ENCODE measurements at regions not wholly inside any gene's neighbourhood (a gene's known extent, or its start where the extent isn't known, plus 50 kb on each side); places are given as distances from the start of the nearest gene placed in this dataset.

DNA sequence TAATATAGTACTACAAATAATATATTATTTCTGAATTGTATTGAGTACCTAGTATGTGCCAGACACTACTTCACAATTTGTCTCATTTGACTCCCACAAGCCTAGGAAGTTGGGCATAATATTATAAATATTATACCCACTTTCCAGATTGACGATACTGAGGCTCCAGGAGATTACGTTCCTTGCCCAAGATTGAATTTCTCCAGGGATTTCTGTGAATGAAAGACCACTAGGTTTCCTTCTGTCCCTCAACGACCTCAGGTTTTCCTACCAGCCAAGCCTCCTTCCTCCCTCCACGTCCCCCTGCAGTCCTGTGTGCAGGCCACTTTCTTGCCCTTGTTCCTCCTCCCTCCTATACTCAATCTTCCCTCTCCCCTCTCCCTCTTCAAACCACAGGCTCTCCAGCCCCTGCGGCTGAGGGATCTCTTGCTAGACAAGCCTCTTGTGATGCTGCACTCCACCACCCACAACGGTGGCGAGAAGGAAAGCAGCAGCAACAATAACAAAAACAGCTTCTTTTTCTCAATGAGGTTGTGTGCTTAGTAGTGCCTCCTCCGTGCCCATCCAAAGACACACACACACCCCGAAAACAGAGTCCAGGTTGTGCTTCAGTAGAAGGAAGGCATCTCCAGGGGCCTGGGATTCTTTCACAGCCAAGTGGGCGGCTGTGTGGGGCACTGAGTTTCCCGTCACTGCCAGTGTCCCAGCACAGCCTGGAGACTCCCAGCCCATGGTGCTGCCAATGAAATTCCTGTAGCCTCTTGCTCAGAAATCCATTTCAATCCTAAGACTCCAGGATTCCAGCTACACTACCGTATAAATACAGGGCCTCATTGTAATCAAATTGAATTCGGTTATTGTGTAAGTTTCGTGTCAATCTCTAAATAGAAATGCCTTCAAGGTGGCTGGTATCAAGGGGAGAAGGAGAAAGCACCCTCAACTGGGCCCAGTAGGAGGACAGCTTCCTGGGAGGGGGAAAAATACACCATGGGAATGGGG, 94.4 kb downstream of the NCR2 start:
- no peak for DNase-seq (ENCODE audit: low read depth)

DNA sequence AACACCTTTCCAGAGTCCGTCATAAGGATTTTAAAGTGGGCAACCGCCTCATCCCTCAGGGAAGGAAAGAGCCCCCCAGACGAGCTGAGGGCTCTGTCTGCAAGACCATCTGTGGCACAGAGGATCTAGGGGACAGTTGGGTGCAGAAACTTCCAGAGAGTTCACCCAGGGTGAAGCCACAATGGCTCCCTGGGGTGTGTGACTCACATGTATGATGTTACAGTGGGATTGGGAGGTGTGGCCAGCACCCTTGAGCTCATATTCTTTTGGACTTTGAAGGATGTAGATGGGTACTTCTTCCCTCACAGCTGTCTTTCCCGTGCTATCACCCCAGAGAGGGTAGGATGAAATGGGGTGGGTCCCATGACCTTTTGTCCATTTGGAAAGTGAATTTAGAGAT, 95.5 kb downstream of the NCR2 start:
- no peak for DNase-seq (ENCODE audit: low read depth)

DNA sequence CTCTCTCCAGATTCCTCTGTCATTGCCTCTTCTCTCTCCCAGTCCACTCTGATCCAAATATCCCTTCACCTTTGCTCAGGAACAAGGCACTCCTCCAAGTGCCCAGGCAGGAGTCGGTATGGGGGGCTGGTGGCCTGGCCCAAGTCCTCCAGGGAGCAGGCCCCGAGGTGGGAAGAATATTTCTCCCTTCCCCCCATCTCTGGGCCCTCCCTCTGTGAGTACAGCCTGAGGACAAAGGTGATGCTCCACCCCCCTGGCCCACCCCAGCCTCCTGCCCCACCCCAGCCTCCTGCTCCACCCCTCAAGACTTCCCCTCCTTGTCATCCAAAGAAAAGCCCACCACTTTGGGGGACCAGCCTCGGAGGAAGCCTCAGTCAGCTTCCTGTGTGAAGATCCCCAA, 96.9 kb downstream of the NCR2 start:
- no peak for DNase-seq (ENCODE audit: low read depth)

GRCh38 chr6:41434803-41435481, 99.5 kb downstream of the NCR2 start:
- no peak for DNase-seq (ENCODE audit: low read depth)

- no peak for DNase-seq (ENCODE audit: low read depth)
Measured at GRCh38 chr6:41437604-41438003, 102.2 kb downstream of the NCR2 start.

DNA sequence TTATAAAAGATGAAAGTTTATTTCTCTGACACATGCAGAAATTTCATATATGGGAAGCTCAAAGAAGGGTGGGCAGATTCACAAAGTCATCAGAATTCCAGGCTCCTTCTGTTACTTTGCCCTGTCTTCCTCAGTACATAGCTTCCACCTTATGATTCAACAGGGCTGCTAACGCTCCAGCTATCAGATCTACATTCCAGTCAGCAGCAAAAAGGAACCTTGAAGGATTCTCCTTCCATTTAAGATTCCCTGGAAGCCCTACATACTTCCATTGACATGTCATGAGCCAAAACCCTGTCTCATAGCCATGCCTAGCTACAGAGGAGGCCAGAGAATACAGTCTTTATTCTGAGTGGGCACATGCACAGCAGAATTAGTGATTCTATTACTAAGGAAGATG, 103.3 kb downstream of the NCR2 start:
- DNase-seq (ENCODE audit: low read depth): no peak

GRCh38 chr6:41439524-41440418, 104.4 kb downstream of the NCR2 start:
- no peak for DNase-seq (ENCODE audit: low read depth)

DNA sequence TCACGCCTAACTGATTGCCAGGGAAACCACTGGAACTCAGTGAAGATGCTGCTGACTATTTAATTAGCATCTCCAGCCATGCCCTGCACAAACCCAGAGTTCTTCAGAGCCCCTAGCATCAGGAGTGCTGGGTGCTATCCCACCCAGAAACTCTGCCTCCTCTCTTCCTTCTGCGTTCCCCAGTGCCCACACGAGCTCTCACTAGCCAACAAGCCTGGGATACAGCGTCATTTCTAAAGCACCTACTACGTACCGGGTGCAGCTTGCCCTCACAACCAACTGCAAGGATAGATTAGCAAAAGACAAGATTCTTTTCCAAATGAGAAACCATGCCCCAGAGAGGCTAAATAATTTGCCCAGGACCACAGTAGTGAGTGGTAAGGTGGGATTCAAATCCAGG, 105.2 kb upstream of the FOXP4 start:
- no peak for DNase-seq (ENCODE audit: low read depth)

- DNase-seq (ENCODE audit: low read depth): no peak
Measured at GRCh38 chr6:41441598-41442351, 104.4 kb upstream of the FOXP4 start.

- DNase-seq (ENCODE audit: low read depth): no peak
Measured at GRCh38 chr6:41442352-41442672, 103.9 kb upstream of the FOXP4 start.

DNA sequence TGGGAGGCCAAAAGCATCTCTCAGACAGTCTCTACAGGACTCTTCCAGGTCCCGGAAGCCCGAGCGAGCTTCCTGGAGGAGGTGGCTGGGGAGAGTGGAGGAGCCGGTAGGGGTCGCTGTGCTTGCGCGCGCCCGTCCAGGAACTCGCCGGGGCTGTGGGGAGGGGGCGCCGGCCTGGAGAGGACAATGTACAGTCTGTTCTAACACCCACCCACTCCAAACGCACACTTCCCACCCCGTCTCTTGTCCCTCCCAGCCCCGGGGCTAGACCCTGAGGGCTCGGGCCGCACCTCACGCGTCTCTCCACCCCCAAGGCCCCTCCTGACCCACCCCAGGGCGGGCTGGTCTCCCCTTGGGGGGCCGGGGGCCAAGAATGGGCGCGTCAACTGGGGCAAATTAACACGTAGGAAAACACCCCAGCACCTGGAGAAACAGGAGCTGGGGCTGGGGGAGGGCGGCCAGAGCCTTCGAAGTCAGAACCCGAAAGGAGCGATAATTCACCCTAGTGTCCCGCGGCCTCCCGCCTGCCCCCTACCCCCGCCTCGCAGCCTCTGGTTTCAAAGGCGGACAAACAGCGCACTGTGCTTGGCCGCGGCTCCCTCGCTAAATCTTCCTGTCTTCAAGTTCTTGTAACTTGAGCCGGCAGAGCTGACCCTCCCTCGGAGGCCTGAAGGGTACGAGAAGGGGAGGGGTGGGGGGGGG, 103.2 kb upstream of the FOXP4 start:
- no peak for DNase-seq (ENCODE audit: low read depth)

- DNase-seq (ENCODE audit: low read depth): no peak
Measured at GRCh38 chr6:41443616-41444525, 102.3 kb upstream of the FOXP4 start.

DNA sequence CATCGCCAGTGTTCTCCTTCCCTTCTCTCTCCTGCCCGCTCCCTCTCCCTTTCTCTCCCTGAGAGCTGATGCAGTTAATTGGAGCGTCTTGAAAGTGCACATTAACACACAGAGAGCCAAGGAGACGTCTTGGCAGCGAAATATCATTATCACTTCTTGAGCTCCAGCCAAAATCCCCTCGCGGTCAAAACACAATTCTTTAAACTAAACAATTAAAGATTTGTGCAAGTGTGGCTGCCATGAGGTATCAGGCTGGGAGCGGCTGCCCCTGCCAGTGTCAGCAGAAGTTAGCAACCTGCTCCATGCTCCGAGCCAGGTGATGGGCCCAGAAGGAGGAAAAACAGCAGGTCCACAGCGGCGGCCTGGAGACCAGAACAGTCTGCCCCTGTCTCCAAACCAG, 100.9 kb upstream of the FOXP4 start:
- DNase-seq (ENCODE audit: low read depth): no peak

- no peak for DNase-seq (ENCODE audit: low read depth)
Measured at GRCh38 chr6:41446132-41446531, 100.0 kb upstream of the FOXP4 start.

DNA sequence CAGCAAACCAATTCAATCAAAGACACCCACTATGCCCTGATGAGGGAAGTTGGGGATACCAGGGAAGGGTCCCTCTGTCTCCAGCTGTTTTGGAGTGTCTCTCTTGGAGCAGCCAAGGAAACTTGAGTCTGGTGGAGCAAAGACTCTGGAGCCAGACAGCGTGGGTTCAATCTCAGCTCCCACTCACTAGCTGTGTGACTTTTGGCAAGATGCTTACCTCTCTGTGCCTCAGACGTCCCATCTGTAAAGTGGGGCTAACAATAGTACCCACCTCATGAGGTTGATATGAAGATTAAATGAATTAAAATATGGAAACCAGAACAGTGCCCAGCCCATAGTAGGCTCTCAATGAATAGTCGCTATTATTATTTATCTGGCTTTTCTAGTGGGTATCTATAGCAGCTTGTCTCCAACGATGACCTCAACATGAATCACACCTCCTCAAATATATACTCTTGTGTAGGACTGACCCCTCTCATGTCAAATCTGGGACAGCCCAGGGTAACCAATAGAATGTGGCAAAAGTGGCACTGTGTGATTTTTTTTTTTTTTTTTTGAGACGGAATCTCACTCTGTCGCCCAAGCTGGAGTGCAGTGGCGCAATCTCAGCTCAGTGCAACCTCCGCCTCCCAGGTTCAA, 99.2 kb upstream of the FOXP4 start:
- DNase-seq (ENCODE audit: low read depth): no peak

GRCh38 chr6:41448256-41448655, 97.9 kb upstream of the FOXP4 start:
- DNase-seq (ENCODE audit: low read depth): no peak

GRCh38 chr6:41449399-41450245, 96.6 kb upstream of the FOXP4 start:
- DNase-seq (ENCODE audit: low read depth): no peak

DNA sequence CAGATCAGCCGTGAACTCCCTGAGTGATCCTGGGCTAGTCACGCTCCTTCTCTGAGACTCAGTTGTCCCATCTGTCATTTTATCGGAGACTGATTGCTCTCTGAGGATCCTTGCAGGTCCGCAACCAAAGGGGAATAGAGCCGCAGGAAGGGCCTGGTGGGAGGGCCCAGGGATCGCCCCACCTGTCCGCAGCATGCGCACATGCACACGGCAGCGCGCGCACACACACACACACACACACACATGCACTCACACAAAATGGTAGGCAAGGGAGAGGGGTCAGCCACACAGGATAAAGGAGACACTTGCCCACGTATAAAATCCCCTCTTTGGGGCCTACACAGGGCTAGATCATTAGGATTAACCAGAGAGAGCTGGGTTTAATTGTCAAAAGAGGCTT, 95.6 kb upstream of the FOXP4 start:
- DNase-seq (ENCODE audit: low read depth): no peak

DNA sequence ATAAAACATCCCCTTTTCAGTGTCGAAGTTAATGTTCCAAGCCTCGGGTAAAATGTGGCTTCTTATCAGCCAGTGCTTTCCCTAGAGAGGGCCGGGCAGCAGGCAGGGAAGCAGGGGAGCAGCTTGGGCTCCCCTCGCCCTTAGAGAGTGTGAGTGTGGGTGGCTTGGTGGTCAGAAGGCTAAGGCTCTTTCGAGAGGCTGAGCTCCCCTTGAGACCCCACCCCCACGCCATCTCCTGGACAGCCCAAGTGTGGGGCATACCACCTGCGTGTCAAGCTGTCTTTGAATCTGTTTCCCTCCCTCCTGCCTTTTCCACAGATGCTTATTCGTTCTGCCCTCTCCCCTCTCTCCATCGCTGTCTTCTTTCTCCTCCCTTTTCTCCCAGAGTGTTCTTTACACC, 95.1 kb upstream of the FOXP4 start:
- DNase-seq (ENCODE audit: low read depth): no peak
